Stimulated activated CD4-positive, alpha-beta T cell treated with anti-CD3 and anti-CD28 coated beads, Interleukin-4, amount 100 ng/mL, for 1 hour (primary cell): ENCODE measurements at regions not wholly inside any gene's neighbourhood (a gene's known extent, or its start where the extent isn't known, plus 50 kb on each side); places are given as distances from the start of the nearest gene placed in this dataset.
"Not testable (repeated sequence)": the region's sequence is repeated elsewhere in the genome, so short reads cannot be mapped to it uniquely, and the experiment has no call there.

Source experiments
- DNase-seq: peaks from one replicate; pipeline ENCODE4 v3.0.0-alpha.2; 2020

- no peak for DNase-seq
These were observed 926.4 kb upstream of the SLC35B3 start for GRCh38 chr6:9361749-9362148.

GRCh38 chr6:9360881-9361280, 925.5 kb upstream of the SLC35B3 start:
- DNase-seq = no peak

GRCh38 chr6:9347608-9348007, 912.3 kb upstream of the SLC35B3 start:
- no peak for DNase-seq

- DNase-seq = no peak
These were observed 911.6 kb upstream of the SLC35B3 start for GRCh38 chr6:9346923-9347322.

- DNase-seq = no peak
These were observed 900.1 kb upstream of the SLC35B3 start for GRCh38 chr6:9335431-9335830.

- DNase-seq = no peak
These were observed 899.6 kb upstream of the SLC35B3 start for GRCh38 chr6:9334979-9335378.

- DNase-seq = no peak
These were observed 897.0 kb upstream of the SLC35B3 start for GRCh38 chr6:9332241-9332780.

- DNase-seq = no peak
These were observed 881.5 kb upstream of the SLC35B3 start for GRCh38 chr6:9316831-9317230.

- no peak for DNase-seq
These were observed 880.8 kb upstream of the SLC35B3 start for GRCh38 chr6:9315966-9316650.

- DNase-seq = no peak
These were observed 872.9 kb upstream of the SLC35B3 start for GRCh38 chr6:9308284-9308683.

GRCh38 chr6:9307786-9308185, 872.4 kb upstream of the SLC35B3 start:
- no peak for DNase-seq

GRCh38 chr6:9307187-9307586, 871.8 kb upstream of the SLC35B3 start:
- DNase-seq = no peak

GRCh38 chr6:9295644-9296043, 860.3 kb upstream of the SLC35B3 start:
- no peak for DNase-seq

- no peak for DNase-seq
These were observed 857.6 kb upstream of the SLC35B3 start for GRCh38 chr6:9292975-9293374.

- DNase-seq = not testable (repeated sequence)
These were observed 855.0 kb upstream of the SLC35B3 start for GRCh38 chr6:9290342-9290741.

GRCh38 chr6:9272671-9273070, 837.3 kb upstream of the SLC35B3 start:
- DNase-seq = no peak

GRCh38 chr6:9266741-9267140, 831.4 kb upstream of the SLC35B3 start:
- no peak for DNase-seq

GRCh38 chr6:9257215-9257614, 821.9 kb upstream of the SLC35B3 start:
- no peak for DNase-seq

- no peak for DNase-seq
These were observed 818.9 kb upstream of the SLC35B3 start for GRCh38 chr6:9254251-9254650.

GRCh38 chr6:9252799-9253198, 817.5 kb upstream of the SLC35B3 start:
- no peak for DNase-seq

- no peak for DNase-seq
These were observed 815.5 kb upstream of the SLC35B3 start for GRCh38 chr6:9250852-9251251.

GRCh38 chr6:9248133-9248532, 812.8 kb upstream of the SLC35B3 start:
- no peak for DNase-seq

- no peak for DNase-seq
These were observed 805.5 kb upstream of the SLC35B3 start for GRCh38 chr6:9240861-9241260.

- DNase-seq = no peak
These were observed 801.1 kb upstream of the SLC35B3 start for GRCh38 chr6:9236443-9236842.

GRCh38 chr6:9233686-9234085, 798.3 kb upstream of the SLC35B3 start:
- no peak for DNase-seq
